ENCODE measurements at regions not wholly inside any gene's neighbourhood (a gene's known extent, or its start where the extent isn't known, plus 50 kb on each side); places are given as distances from the start of the nearest gene placed in this dataset.

DNA sequence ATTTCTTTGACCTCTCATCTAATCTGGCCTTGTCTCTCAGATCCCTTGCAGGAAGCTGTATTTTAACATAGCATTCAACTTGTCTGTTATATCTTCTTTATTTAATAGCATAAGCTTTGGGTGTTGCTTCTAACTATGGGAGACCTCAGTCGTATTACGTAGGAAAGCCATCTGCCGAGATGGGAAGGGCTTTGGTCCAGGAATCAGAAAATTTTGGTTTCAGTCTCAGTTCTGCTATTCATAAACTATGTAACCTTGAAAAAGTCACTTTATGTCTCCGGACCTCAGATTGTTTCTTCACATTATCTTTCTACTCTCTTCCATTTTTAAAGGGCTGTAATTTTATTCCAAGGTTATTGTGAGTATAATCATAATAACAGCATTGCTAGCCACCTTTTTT, 297.7 kb downstream of the SATB2 start:
- no peak overlapping the region for H3K27ac ChIP-seq
- TF ChIP-seq, protein P1, sequence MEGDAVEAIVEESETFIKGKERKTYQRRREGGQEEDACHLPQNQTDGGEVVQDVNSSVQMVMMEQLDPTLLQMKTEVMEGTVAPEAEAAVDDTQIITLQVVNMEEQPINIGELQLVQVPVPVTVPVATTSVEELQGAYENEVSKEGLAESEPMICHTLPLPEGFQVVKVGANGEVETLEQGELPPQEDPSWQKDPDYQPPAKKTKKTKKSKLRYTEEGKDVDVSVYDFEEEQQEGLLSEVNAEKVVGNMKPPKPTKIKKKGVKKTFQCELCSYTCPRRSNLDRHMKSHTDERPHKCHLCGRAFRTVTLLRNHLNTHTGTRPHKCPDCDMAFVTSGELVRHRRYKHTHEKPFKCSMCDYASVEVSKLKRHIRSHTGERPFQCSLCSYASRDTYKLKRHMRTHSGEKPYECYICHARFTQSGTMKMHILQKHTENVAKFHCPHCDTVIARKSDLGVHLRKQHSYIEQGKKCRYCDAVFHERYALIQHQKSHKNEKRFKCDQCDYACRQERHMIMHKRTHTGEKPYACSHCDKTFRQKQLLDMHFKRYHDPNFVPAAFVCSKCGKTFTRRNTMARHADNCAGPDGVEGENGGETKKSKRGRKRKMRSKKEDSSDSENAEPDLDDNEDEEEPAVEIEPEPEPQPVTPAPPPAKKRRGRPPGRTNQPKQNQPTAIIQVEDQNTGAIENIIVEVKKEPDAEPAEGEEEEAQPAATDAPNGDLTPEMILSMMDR (conservative IDR thresholded peaks at IDR 0.05): no peak

DNA sequence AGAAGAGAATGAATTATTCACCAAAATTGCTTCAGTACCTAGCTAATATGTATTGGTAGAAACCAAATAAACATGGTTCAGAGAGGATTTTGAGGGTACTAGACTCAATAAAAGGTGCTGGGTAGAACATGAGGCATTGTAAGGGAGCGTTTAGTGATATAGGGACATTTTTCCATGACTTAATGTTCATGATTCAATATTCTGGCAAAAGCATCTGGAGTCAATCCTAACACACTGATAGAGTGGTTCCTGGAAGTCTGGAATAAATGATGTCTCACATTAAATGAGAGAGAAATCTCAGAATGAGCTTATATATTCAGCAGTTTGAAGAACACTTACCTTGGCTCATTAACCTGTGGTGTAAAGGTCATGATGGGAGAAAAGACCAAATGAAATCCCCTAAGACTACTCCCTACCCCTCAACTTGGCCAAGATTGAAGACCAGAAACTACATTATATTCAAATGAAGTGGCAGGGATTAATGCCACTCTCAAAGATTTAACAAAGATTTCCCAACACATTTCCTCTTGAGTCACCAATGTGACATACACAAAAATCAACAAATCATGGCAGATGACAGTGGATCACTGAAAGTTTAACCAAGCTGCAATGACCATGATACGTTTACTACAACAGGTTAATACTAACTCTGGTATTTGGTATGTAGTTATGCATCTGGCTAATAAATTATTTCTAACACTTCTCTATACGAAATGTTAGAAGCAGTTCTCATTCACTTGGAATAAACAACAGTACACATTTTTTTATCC, 309.5 kb downstream of the SATB2 start:
- TF ChIP-seq, protein P1 (conservative IDR thresholded peaks at IDR 0.05): no peak
- no peak overlapping the region for H3K27ac ChIP-seq

DNA sequence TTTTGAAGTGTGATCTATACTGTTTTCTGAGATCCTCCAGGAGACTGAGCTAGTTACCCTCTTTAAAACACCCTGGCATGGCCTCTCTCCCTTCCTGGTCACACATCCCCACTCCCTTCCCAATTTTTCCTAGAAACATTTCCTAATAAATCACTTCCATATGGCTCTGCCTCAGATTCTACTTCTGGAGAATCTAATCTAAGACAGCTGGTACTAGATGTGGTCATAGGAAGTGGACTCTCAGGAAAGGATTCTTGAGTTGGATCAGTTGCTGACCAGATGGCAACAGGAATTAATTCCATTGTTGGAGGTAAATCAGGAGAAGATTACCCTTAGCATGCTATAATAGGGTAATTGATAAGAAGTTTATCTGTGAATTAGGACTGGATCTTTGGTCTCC, 310.5 kb downstream of the SATB2 start:
- H3K27ac ChIP-seq: no peak overlapping the region
- TF ChIP-seq, protein P1 (conservative IDR thresholded peaks at IDR 0.05): no peak

DNA sequence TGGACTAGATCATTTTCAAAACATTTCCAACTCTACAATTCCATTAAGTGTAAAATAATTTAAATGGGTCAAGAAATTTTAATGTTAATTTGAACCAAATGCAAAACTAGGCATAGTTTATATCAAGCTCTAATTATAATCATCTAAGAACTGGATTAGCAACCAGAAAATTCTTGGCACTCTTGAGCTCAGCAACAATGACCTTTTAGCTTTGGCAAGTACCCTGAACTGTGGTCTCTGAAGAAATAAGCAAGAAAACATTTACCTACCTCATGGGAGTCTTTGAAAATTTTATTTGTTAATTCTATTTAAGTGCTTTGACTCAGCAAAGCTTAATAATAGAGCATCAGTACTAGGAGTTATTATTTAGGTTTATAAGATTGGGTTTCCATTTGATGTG, 313.2 kb downstream of the SATB2 start:
- H3K27ac ChIP-seq: no peak overlapping the region
- TF ChIP-seq, protein P1 (conservative IDR thresholded peaks at IDR 0.05): no peak

DNA sequence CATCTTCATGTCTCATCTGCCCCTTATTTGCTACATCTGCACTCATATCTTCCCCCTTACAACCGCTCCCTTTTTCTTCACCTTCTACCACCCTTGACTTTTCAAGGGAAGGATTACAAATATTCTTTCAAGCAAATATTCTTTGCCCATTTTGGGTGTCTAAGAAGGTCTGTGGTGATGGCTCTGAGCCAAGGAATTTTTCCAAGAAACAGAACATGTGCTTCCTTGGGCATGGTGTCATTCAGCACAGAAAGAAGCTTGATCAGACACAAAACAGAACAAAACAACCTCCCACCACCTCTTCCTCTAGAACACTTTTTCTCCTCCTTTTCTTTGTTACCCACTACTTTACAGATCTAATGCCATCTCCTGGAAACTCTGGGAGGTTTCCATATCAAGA, 313.7 kb downstream of the SATB2 start:
- H3K27ac ChIP-seq: no peak overlapping the region
- TF ChIP-seq, protein P1 (conservative IDR thresholded peaks at IDR 0.05): no peak

DNA sequence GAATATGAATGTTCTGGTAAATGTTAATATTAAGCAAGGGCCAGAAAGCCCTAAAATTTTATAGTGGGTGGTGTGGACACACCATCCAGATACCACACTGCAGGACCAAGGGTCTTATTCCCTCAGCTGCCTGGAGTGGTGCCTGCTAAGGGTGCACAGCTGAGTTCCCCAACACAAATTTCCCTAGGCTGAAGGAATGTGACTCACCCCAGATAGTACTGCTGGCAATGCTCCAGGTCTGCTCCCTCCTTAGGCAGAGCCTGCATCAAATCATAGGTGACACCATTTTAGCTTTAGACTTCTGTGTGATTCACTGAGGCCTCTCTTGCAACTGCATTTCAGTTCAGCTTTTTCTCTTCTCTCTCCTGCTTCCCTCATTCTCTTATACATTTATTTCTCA, 321.1 kb downstream of the SATB2 start:
- TF ChIP-seq, protein P1 (conservative IDR thresholded peaks at IDR 0.05): no peak

DNA sequence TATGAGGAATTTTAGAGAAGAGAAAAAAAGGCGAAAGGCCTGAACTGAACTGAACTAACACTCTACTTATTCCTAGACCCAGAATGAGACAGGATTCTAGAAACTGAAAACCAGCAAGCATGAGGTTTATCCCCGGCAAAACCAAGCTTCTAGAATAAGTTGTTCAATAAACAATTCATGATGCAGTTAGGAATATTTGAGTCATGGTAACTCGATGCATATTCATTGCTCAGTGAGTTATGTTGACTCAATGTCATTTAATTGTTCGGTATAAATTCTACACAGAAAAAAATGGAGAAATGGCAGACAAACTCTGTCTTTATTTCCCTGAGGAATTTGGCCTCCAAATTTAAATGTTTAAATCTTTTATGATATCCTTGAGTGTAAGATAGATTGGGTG, 321.5 kb downstream of the SATB2 start:
- no peak overlapping the region for H3K27ac ChIP-seq
- TF ChIP-seq, protein P1 (conservative IDR thresholded peaks at IDR 0.05): no peak

More for the DNA sequence above, 321.1 kb downstream of the SATB2 start:
- no peak overlapping the region for H3K27ac ChIP-seq
